NB4 (cell line): ENCODE measurements at regions not wholly inside any gene's neighbourhood (a gene's known extent, or its start where the extent isn't known, plus 50 kb on each side); places are given as distances from the start of the nearest gene placed in this dataset.

Source experiments
- DNase-seq: peaks from one replicate; pipeline ENCODE4 v3.0.0; 2010; ENCODE audit warnings: low read depth
- H3K4me3 ChIP-seq: one replicate; pipeline ENCODE4 v1.5.1; 2011; ENCODE audit warnings: mild to moderate bottlenecking, low read depth, low read length, moderate library complexity
- MYC ChIP-seq: IDR thresholded peaks from 2 replicates; pipeline ENCODE4 v1.6.1; 2011; ENCODE audit warnings: low read depth, low read length
- POLR2A ChIP-seq: IDR thresholded peaks from 2 replicates; pipeline ENCODE4 v1.6.1; 2011; ENCODE audit warnings: mild to moderate bottlenecking; ENCODE audit not compliant: insufficient read length; ENCODE audit errors: extremely low read depth
- TF ChIP-seq, protein P1 (sequence below): IDR thresholded peaks from 2 replicates; pipeline ENCODE4 v1.6.1; 2011; ENCODE audit warnings: low read depth, low read length
- TF ChIP-seq, protein P2 (sequence below): IDR thresholded peaks from one replicate; pipeline ENCODE4 v1.5.1; 2012; ENCODE audit warnings: low read depth, low read length

DNA sequence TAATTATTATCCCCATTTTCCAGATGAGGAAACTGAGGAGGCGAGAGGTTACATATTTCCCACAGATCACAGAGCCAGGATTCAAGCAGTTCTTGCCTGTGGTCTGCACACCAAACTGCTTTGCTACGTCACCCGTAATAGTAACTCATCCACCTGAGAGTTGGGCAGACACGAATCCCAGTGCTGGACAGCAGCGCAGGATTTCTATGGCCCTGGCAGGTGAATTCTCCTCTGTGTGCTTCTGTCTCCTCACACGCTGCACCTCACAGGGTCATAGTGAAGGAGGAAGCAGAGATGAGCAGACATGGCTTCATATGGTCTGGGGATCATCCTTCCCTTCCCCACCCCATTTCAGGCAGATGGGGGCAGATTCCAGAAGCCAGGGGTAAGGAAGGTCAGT is 127.0 kb upstream of the LRFN2 start:
- DNase-seq: no peak
- TF ChIP-seq MYC (no peak), POLR2A (no peak)
- TF ChIP-seq, protein P1, sequence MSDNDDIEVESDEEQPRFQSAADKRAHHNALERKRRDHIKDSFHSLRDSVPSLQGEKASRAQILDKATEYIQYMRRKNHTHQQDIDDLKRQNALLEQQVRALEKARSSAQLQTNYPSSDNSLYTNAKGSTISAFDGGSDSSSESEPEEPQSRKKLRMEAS: no peak
- TF ChIP-seq, protein P2, sequence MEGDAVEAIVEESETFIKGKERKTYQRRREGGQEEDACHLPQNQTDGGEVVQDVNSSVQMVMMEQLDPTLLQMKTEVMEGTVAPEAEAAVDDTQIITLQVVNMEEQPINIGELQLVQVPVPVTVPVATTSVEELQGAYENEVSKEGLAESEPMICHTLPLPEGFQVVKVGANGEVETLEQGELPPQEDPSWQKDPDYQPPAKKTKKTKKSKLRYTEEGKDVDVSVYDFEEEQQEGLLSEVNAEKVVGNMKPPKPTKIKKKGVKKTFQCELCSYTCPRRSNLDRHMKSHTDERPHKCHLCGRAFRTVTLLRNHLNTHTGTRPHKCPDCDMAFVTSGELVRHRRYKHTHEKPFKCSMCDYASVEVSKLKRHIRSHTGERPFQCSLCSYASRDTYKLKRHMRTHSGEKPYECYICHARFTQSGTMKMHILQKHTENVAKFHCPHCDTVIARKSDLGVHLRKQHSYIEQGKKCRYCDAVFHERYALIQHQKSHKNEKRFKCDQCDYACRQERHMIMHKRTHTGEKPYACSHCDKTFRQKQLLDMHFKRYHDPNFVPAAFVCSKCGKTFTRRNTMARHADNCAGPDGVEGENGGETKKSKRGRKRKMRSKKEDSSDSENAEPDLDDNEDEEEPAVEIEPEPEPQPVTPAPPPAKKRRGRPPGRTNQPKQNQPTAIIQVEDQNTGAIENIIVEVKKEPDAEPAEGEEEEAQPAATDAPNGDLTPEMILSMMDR: no peak
- H3K4me3 ChIP-seq: no peak overlapping the region

DNA sequence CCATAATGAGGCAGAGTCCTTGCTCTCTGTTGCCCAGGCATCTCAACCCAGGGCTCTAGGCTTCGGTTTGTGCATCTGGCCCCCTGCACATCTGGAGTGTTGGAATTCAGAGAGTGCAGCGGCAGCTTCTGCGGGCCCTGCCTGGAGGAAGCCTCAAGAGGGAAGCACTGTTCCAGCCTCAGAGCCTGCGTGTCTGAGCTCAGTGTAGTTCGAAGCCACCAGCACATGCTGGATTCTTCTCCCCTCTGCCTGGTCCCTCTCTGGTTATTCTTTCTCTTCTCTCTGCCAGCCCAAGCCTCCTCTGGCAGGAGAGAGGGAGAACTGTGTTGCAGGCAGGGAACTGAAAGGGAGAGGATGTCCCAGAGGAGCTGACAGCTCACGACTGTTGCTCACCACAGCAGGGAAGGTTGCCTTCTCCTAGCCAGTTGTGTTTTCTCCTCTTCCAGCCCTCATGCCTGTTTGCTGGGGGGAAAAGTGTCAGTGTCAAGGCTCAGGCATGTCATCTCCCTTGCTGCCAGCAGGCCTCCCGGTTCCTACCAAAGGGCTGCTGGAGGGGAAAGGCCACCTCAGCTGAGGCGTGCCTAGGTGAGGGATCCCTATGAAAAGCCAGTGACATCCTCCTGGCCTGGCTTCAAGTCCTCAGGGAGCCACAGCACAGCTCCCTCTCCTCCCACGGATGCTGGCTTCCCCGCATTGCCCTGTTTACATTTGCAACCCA is 126.0 kb upstream of the LRFN2 start:
- no peak for DNase-seq
- H3K4me3 ChIP-seq: no peak overlapping the region
- no peak for TF ChIP-seq MYC
- TF ChIP-seq, protein P1: no peak
- no peak for TF ChIP-seq POLR2A
- TF ChIP-seq, protein P2: peak; percentile 3

DNA sequence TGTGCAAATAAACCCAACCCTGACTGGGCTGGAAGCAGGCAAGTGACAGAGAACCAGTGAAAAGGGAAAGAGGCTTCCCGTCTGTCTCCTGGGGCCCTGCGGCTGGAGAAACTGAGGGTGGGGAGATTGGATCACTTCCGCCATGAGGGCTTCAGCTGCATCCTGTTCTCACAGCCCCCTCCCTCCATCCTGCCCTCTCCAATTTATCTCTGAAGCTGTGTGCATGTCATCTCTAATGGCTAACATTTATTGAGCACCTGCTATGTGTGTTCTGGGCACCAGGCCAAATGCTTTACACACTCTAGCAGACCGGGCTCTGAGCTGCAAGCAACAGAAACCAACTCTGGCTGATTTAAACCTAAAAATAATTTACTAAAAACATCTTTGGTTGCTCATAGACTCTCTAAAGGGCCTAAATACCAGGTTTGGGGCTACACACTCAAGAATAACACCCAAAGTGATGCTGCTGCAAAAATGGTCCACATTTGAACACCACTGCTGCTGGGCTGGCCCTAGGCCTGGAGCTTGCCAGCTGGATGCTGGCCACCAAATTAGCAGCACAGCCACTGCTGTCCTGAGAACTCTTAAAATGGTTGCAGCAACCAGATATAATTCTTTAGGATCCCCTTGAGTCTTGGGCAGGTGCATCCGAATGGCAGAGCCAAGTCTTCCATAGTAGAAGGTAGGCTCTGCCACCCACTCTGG is 123.6 kb upstream of the LRFN2 start:
- TF ChIP-seq, protein P1: no peak
- TF ChIP-seq POLR2A (no peak), MYC (no peak)
- TF ChIP-seq, protein P2: no peak
- DNase-seq: no peak
- H3K4me3 ChIP-seq: no peak overlapping the region

DNA sequence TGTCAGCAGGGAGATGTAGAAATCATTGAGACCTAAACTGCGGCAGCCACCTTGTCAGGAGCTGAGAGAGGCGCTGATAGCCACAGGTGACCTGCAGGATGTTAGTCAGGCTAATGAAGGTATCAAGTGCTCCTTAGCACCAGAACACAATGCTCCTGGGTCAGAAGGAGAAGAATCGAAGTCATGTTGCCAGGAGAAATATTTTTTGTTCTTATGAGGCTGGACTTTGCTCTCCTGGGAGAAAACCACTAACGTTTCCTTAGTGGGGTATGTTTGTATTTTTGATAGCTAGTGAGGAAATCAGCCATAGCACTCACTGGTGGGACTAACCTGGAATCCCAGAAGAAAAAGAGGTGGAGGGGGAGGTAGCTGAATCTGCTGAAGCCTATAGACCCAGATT is 120.9 kb upstream of the LRFN2 start:
- H3K4me3 ChIP-seq: no peak overlapping the region

DNA sequence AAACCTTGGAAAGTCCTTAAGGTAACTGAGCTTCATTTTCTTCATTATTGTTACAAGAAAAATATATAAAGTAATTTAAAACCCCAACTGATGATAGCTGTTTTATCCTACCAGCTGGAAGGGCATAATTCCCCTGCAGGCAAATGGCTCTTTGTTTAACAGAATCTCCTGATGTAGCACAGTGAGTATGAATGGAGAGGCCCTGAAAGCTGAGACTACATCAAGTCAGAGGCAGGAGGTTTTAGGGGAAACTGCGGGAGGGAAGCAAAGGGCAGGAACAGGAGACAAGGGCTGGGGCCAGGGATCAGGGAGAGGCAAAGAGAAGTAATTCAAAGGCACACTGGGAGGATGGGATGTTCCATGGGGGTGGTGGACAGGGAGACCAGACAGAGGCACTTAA is 119.0 kb upstream of the LRFN2 start:
- TF ChIP-seq MYC (no peak), POLR2A (no peak)
- TF ChIP-seq, protein P2: no peak
- no peak overlapping the region for H3K4me3 ChIP-seq
- no peak for DNase-seq

More for the DNA sequence above, 120.9 kb upstream of the LRFN2 start:
- no peak for DNase-seq
- TF ChIP-seq MYC (no peak), POLR2A (no peak)
- TF ChIP-seq, protein P2: no peak
- TF ChIP-seq, protein P1: no peak
